Lung (tissue), 11 donors: ENCODE measurements at regions not wholly inside any gene's neighbourhood (a gene's known extent, or its start where the extent isn't known, plus 50 kb on each side); places are given as distances from the start of the nearest gene placed in this dataset.

Experiments
- ATAC-seq: fragments of 200-7000 bp; cut with Tn5 transposase; one replicate; pipeline ENCODE4 v1.9.1; 2020; ENCODE audit warnings: moderate number of reproducible peaks; ENCODE audit not compliant: insufficient read depth, low FRiP score
- DNase-seq, 3 donors: peaks; one replicate each; pipeline ENCODE4 v3.0.0-alpha.2; 2013 to 2017
- H3K27ac ChIP-seq, 2 donors: one replicate each; pipeline ENCODE4 v1.5.1; 2013; ENCODE audit warnings: mild to moderate bottlenecking in 2 of 2, moderate library complexity in 2 of 2, control low read depth in 1 of 2, inconsistent platforms in 1 of 2, low read depth in 1 of 2, low read length in 1 of 2
- H3K27me3 ChIP-seq, 3 donors: one replicate each; pipeline ENCODE4 v1.5.1; 2013; ENCODE audit warnings: low read length in 2 of 3; ENCODE audit not compliant: control insufficient read depth in 3 of 3, insufficient read depth in 3 of 3
- H3K36me3 ChIP-seq, 4 donors: one replicate each; pipeline ENCODE4 v1.5.1; 2013; ENCODE audit warnings: low read length in 4 of 4, mild to moderate bottlenecking in 1 of 4, moderate library complexity in 1 of 4; ENCODE audit not compliant: control insufficient read depth in 4 of 4, insufficient read depth in 4 of 4
- H3K4me1 ChIP-seq, 5 donors: one replicate each; pipeline ENCODE4 v1.5.1; 2013; ENCODE audit warnings: low read length in 5 of 5, mild to moderate bottlenecking in 2 of 5, moderate library complexity in 1 of 5; ENCODE audit not compliant: control insufficient read depth in 5 of 5, insufficient read depth in 5 of 5
- H3K4me3 ChIP-seq: one replicate; pipeline ENCODE4 v1.5.1; 2013; ENCODE audit warnings: mild to moderate bottlenecking, control low read depth, moderate library complexity
- H3K9ac ChIP-seq, 2 donors: one replicate each; pipeline ENCODE4 v1.5.1; 2013; ENCODE audit warnings: low read length in 2 of 2, control low read depth in 1 of 2; ENCODE audit not compliant: insufficient read depth in 1 of 2
- H3K9me3 ChIP-seq, 4 donors: one replicate each; pipeline ENCODE4 v1.5.1; 2013; ENCODE audit warnings: low read length in 3 of 4, mild to moderate bottlenecking in 1 of 4, moderate library complexity in 1 of 4; ENCODE audit not compliant: control insufficient read depth in 4 of 4, insufficient read depth in 3 of 4
- WGBS, 2 donors: extraction: QIAGEN DNeasy Blood & Tissue Kit; methylation state at CpG; one replicate each; pipeline ENCODE4 v1.1.7; 2013; 5-methylcytosine and 5-hydroxymethylcytosine counted together
- TF ChIP-seq, protein P1 (sequence below): IDR thresholded peaks from 2 replicates; pipeline ENCODE4 v1.5.1; 2012; ENCODE audit warnings: mild to moderate bottlenecking; ENCODE audit errors: control extremely low read depth, extremely low read depth
- donor health status: control.
- donor health status: control.
- donor health status: Bipolar disorder and iron deficiency.
- donor health status: healthy.
- donor health status: DM: yes; HTN: yes; CAD: no.

DNA sequence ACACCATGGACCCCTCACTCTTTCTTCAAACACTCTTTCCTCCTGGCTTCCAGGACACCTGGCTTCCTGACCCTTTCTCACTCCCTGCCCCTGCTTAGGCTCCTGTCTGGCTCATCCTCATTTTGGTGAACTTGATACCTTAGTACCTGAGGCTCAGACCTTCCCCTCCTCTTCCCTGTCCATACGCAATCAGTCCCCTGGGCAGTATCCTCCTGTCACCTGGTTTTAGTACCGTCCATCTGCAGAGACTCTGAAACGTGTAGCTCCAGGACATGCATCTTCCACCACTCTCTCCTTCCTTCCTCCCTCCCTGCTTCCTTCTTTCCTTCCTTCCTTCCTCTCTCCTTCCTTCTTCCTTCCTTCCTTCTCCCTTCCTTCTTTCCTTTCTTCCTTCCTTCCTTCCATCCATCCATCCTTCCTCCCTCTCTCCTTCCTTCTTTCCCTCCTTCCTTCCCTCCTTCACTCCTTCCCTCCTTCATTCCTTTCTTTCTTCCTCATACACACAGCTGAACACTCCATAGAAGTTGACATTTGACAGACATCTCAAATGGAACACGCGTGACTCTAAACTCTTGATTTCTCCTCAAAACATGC, 1488.6 kb downstream of the TBC1D22A start:
- Histone ChIP-seq H3K9ac (no peak overlapping the region), H3K36me3 (no peaks in the 10 kb centered on the region), H3K9me3 (no peaks in the 10 kb centered on the region), H3K27me3 (peaks cover 0 to 31% (median 2%) of the 10 kb centered on the region in 3 donors), H3K4me1 (peaks cover 0 to 6% (median 0%) of the 10 kb centered on the region in 5 donors), H3K27ac (no peak overlapping the region), H3K4me3 (no peak overlapping the region)
- 82% methylated on average over 5 of the region's 5 CpGs for WGBS, 2 donors
- ATAC-seq (no peak), DNase-seq (no peak)
- TF ChIP-seq, protein P1, sequence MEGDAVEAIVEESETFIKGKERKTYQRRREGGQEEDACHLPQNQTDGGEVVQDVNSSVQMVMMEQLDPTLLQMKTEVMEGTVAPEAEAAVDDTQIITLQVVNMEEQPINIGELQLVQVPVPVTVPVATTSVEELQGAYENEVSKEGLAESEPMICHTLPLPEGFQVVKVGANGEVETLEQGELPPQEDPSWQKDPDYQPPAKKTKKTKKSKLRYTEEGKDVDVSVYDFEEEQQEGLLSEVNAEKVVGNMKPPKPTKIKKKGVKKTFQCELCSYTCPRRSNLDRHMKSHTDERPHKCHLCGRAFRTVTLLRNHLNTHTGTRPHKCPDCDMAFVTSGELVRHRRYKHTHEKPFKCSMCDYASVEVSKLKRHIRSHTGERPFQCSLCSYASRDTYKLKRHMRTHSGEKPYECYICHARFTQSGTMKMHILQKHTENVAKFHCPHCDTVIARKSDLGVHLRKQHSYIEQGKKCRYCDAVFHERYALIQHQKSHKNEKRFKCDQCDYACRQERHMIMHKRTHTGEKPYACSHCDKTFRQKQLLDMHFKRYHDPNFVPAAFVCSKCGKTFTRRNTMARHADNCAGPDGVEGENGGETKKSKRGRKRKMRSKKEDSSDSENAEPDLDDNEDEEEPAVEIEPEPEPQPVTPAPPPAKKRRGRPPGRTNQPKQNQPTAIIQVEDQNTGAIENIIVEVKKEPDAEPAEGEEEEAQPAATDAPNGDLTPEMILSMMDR: no peak

DNA sequence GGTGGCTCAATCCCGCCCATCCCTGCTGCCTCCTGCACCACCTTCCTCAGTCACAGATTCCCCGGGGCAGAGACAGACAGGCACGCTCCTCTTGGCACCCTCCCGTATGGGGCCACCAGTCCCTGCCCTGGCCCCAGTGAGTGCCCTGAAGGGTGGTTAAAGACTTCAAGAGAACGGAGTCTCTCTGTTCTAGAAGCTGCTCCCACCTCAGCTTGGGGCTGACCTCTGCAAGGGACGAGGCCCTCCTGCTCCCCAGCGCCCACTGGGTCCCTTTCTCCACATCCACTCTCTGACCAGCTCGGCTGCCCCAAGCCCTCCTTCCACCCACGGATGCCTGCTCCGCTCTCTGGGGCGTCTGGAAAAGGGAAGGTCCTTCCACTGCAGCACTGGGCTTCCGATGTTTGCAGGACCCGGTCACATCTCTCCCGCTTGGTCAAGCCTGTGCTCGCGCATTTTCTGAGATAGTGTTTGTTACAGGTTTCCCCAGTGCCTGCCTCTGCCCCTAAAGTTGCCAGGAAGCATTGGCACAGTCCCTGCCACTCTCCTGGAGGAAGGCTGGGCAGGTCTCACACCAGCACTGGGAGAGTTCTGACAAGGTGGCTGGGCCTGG, 1487.9 kb downstream of the TBC1D22A start:
- ATAC-seq (no peak), DNase-seq (no peak)
- peaks cover 0 to 32% (median 2%) of the 10 kb centered on the region in 3 donors for H3K27me3 ChIP-seq
- H3K4me1 ChIP-seq: peaks cover 0 to 6% (median 0%) of the 10 kb centered on the region in 5 donors
- 78 to 84% methylated on average over 16 of the region's 16 CpGs for WGBS, 2 donors
- H3K4me3 ChIP-seq: no peak overlapping the region
- no peak overlapping the region for H3K9ac ChIP-seq
- H3K27ac ChIP-seq: no peak overlapping the region
- TF ChIP-seq, protein P1: no peak
- H3K9me3 ChIP-seq: no peaks in the 10 kb centered on the region
- no peaks in the 10 kb centered on the region for H3K36me3 ChIP-seq

DNA sequence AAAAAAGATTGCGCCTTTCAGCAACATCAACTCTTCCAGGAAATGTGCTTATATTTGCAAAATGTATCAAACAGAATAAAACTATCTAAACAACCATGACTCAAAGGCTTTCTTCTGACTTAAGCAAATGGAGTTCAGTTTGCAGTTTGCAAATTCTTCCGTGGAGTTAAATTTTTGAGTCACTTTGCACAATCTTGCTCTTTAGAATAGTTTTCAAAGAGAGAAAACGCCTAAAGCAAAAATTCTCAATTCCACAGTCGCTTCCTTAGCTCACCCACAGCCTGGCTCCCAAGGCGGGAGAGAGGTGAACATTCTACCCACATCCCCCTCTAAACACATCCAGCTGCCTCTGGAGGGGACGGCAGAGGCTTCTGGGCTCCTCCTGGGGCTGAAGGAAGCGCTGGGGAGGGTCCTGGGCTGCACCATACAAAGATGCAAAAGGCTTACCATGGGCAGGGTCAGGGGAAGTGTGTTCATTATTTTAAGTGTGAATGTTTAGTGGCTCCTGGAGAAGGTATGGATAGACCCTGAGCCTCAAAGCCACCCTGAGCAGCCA, 1487.3 kb downstream of the TBC1D22A start:
- H3K4me1 ChIP-seq: peaks cover 0 to 6% (median 0%) of the 10 kb centered on the region in 5 donors
- H3K27me3 ChIP-seq: peaks cover 0 to 32% (median 2%) of the 10 kb centered on the region in 3 donors
- no peak overlapping the region for H3K9ac ChIP-seq
- no peaks in the 10 kb centered on the region for H3K36me3 ChIP-seq
- WGBS, 2 donors: 75 to 76% methylated on average over 7 of the region's 7 CpGs
- TF ChIP-seq, protein P1: no peak
- DNase-seq: no peak
- ATAC-seq: no peak
- H3K4me3 ChIP-seq: no peak overlapping the region
- H3K27ac ChIP-seq: no peak overlapping the region
- H3K9me3 ChIP-seq: no peaks in the 10 kb centered on the region
